CD14-positive monocyte (primary cell): ENCODE measurements at regions not wholly inside any gene's neighbourhood (a gene's known extent, or its start where the extent isn't known, plus 50 kb on each side); places are given as distances from the start of the nearest gene placed in this dataset.

Experiments used
- DNase-seq, 3 donors: peaks; one replicate each; pipeline ENCODE4 v3.0.0-alpha.2; 2011 to 2022
- H2AFZ ChIP-seq: 2 replicates; pipeline ENCODE4 v1.6.0; 2012; ENCODE audit warnings: mild to moderate bottlenecking, low read depth, low read length, inconsistent platforms; ENCODE audit not compliant: insufficient read depth, poor library complexity, severe bottlenecking
- H3K27ac ChIP-seq, 2 donors: 1 replicate in 1 of 2; 2 replicates in 1 of 2; pipeline ENCODE4 v1.5.1; 2012 to 2013; ENCODE audit warnings: low read length in 2 of 2, control low read depth in 1 of 2, inconsistent platforms in 1 of 2, low read depth in 1 of 2, mild to moderate bottlenecking in 1 of 2
- H3K27me3 ChIP-seq, 2 donors: one replicate each; pipeline versions ENCODE4 v1.6.0 to v1.6.1; 2011 to 2013; ENCODE audit warnings: low read length in 2 of 2; ENCODE audit not compliant: control insufficient read depth in 2 of 2, insufficient read depth in 2 of 2
- H3K36me3 ChIP-seq, 2 donors: replicated peaks in 1 of 2; 1 replicate in 1 of 2; 2 replicates in 1 of 2; pipeline versions ENCODE4 v1.5.1 to v1.6.1; 2012 to 2013; ENCODE audit warnings: low read length in 2 of 2, control low read depth in 1 of 2, inconsistent platforms in 1 of 2, mild to moderate bottlenecking in 1 of 2; ENCODE audit not compliant: insufficient read depth in 2 of 2, control insufficient read depth in 1 of 2
- H3K4me1 ChIP-seq, 2 donors: 1 replicate in 1 of 2; 2 replicates in 1 of 2; pipeline versions ENCODE4 v1.5.1 to v1.6.1; 2012 to 2013; ENCODE audit warnings: low read length in 2 of 2, control low read depth in 1 of 2, inconsistent platforms in 1 of 2, mild to moderate bottlenecking in 1 of 2, moderate library complexity in 1 of 2; ENCODE audit not compliant: insufficient read depth in 2 of 2, control insufficient read depth in 1 of 2
- H3K4me2 ChIP-seq: replicated peaks from 2 replicates; pipeline ENCODE3; 2012; ENCODE audit warnings: low read length, moderate library complexity, mild to moderate bottlenecking; ENCODE audit not compliant: poor library complexity, severe bottlenecking; ENCODE audit errors: extremely low read depth
- H3K4me3 ChIP-seq, 3 experiments: fragments of 200-600 bp in 1 of 3; sonication (generic) in 1 of 3; replicated peaks in 1 of 3; 1 replicate in 2 of 3; 2 replicates in 1 of 3; pipeline ENCODE4 v1.5.1; 2011 to 2013; ENCODE audit warnings: low read length in 3 of 3, mild to moderate bottlenecking in 3 of 3, control low read depth in 2 of 3, low read depth in 2 of 3, inconsistent platforms in 1 of 3, moderate library complexity in 1 of 3
- H3K79me2 ChIP-seq: 2 replicates; pipeline ENCODE4 v1.6.0; 2012; ENCODE audit warnings: mild to moderate bottlenecking, control low read depth, inconsistent platforms, low read length, moderate library complexity; ENCODE audit not compliant: insufficient read depth
- H3K9ac ChIP-seq: 2 replicates; pipeline ENCODE4 v1.6.0; 2017; ENCODE audit warnings: low read length, mild to moderate bottlenecking; ENCODE audit not compliant: insufficient read depth, poor library complexity, severe bottlenecking
- H3K9me3 ChIP-seq, 2 donors: replicated peaks in 1 of 2; 1 replicate in 1 of 2; 2 replicates in 1 of 2; pipeline versions ENCODE4 v1.5.1 to v1.6.1; 2012 to 2013; ENCODE audit warnings: low read length in 2 of 2, control low read depth in 1 of 2; ENCODE audit not compliant: control insufficient read depth in 1 of 2, insufficient read depth in 1 of 2
- H4K20me1 ChIP-seq: 2 replicates; pipeline ENCODE4 v1.6.0; 2012; ENCODE audit warnings: mild to moderate bottlenecking, low read length, control low read depth, moderate library complexity; ENCODE audit not compliant: insufficient read depth
- H3K27ac Mint-ChIP-seq, 7 donors: one replicate each; pipeline ENCODE4 v1.8.0; 2020; ENCODE audit warnings: mild to moderate bottlenecking in 7 of 7, mixed read lengths in 7 of 7, moderate library complexity in 6 of 7, inconsistent platforms in 2 of 7
- H3K27me3 Mint-ChIP-seq, 3 donors: one replicate each; pipeline ENCODE4 v1.8.0; 2021 to 2022; ENCODE audit warnings: low read depth in 3 of 3, mild to moderate bottlenecking in 3 of 3, mixed read lengths in 3 of 3, moderate library complexity in 3 of 3, inconsistent platforms in 1 of 3
- H3K36me3 Mint-ChIP-seq, 2 donors: one replicate each; pipeline ENCODE4 v1.8.0; 2020; ENCODE audit warnings: mixed read lengths in 2 of 2, inconsistent platforms in 1 of 2, mild to moderate bottlenecking in 1 of 2
- H3K4me1 Mint-ChIP-seq: one replicate; pipeline ENCODE4 v1.8.0; 2020; ENCODE audit warnings: mild to moderate bottlenecking, mixed read lengths
- H3K4me3 Mint-ChIP-seq, 2 donors: one replicate each; pipeline ENCODE4 v1.8.0; 2020; ENCODE audit warnings: mild to moderate bottlenecking in 2 of 2, mixed read lengths in 2 of 2, moderate library complexity in 1 of 2
- H3K9me3 Mint-ChIP-seq, 7 donors: one replicate each; pipeline ENCODE4 v1.8.0; 2020 to 2022; ENCODE audit warnings: mixed read lengths in 7 of 7, mild to moderate bottlenecking in 6 of 7, moderate library complexity in 6 of 7, inconsistent platforms in 2 of 7
- WGBS: methylation state at CpG from one replicate; pipeline ENCODE4 v1.1.5; 2013; ENCODE audit warnings: missing lambda C conversion rate; ENCODE audit not compliant: insufficient coverage; 5-methylcytosine and 5-hydroxymethylcytosine counted together
- intact Hi-C, 2 donors: fragments of 100-400 bp; cut with micrococcal nuclease; formaldehyde crosslinking; loops; one replicate each; pipeline versions ENCODE4 v1.15.0 to v1.15.1; 2023
- TF ChIP-seq, protein P1 (sequence below): fragments of 200-600 bp; IDR thresholded peaks from one replicate; pipeline ENCODE4 v1.8.0; 2022; ENCODE audit warnings: antibody characterized with exemption, mild to moderate bottlenecking

DNA sequence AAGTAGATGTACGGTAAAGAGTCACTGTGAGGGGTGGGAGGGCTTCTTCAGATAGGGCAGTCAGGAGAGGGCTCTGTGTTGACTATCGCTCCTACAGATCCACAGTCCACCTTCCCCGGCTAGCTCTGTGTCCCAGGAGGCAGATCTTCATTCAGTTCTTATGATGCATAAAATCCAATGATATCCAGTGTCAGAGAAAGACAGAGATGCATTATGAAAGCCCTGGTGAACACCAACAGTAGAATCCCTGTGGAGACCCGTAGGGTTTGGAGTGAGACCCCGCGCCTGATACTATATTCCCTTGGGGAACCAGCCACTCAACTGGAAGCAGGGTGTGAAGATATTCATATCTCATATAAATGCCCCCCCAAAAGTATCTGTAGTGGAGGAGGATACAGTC is 119.8 kb upstream of the SLCO3A1 start:
- TF ChIP-seq, protein P1, sequence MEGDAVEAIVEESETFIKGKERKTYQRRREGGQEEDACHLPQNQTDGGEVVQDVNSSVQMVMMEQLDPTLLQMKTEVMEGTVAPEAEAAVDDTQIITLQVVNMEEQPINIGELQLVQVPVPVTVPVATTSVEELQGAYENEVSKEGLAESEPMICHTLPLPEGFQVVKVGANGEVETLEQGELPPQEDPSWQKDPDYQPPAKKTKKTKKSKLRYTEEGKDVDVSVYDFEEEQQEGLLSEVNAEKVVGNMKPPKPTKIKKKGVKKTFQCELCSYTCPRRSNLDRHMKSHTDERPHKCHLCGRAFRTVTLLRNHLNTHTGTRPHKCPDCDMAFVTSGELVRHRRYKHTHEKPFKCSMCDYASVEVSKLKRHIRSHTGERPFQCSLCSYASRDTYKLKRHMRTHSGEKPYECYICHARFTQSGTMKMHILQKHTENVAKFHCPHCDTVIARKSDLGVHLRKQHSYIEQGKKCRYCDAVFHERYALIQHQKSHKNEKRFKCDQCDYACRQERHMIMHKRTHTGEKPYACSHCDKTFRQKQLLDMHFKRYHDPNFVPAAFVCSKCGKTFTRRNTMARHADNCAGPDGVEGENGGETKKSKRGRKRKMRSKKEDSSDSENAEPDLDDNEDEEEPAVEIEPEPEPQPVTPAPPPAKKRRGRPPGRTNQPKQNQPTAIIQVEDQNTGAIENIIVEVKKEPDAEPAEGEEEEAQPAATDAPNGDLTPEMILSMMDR = no peak
- intact Hi-C loops = no loop called here
- Histone ChIP-seq H2AFZ (no peak overlapping the region), H3K27ac (no peak overlapping the region), H3K4me1 (no peaks in the 10 kb centered on the region), H3K9ac (no peak overlapping the region), H3K79me2 (no peaks in the 10 kb centered on the region), H3K27me3 (peaks cover 0 to 6% of the 10 kb centered on the region in 2 donors), H3K36me3 (no peaks in the 10 kb centered on the region), H4K20me1 (no peaks in the 10 kb centered on the region), H3K4me2 (no peak overlapping the region), H3K9me3 (no peaks in the 10 kb centered on the region), H3K4me3 (no peak overlapping the region)
- peaks cover 5 to 7% (median 6%) of the 10 kb centered on the region in 3 donors for H3K27me3 Mint-ChIP-seq
- H3K27ac Mint-ChIP-seq = no peak overlapping the region
- no peak overlapping the region for H3K4me3 Mint-ChIP-seq
- DNase-seq = no peak
- H3K4me1 Mint-ChIP-seq = no peaks in the 10 kb centered on the region
- no peaks in the 10 kb centered on the region for H3K36me3 Mint-ChIP-seq
- H3K9me3 Mint-ChIP-seq = peaks cover 0 to 9% (median 0%) of the 10 kb centered on the region in 7 donors
- 100% methylated on average over 1 of the region's 6 CpGs for WGBS

DNA sequence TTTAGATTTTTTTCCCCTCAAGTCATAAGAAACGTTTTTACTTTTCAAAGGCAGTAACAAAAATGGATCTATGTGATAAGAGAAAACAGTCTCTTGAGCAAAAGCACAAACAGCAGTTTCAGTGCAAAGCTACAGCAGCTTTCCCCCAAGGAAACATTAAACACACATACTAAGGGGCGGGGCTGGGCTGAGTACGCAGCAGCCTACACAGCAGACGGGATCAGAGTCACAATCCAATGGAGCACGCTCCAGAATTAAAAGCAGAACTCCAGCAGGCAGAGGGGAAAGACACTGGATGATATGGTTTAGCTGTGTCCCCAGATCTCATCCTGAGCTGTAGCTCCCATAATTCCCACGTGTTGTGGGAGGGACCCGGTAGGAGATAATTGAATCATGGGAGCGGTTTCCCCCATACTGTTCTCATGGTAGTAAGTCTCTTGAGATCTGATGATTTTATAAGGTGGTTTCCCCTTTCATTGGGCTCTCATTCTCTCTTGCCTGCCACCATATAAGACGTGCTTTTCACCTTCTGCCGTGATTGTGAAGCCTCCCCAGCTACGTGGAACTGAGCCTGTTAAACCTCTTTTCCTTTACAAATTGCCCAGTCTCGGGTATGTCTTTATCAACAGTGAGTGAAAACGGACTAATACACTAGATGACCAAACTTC is 116.2 kb upstream of the SLCO3A1 start:
- 96% methylated on average over 6 of the region's 13 CpGs for WGBS
- Mint-ChIP-seq H3K4me3 (no peak overlapping the region), H3K27ac (no peak overlapping the region), H3K27me3 (peaks cover 6 to 10% (median 7%) of the 10 kb centered on the region in 3 donors), H3K36me3 (no peaks in the 10 kb centered on the region), H3K9me3 (peaks cover 0 to 2% (median 0%) of the 10 kb centered on the region in 7 donors), H3K4me1 (no peaks in the 10 kb centered on the region)
- Histone ChIP-seq H3K9ac (no peak overlapping the region), H3K36me3 (no peaks in the 10 kb centered on the region), H3K27ac (no peak overlapping the region), H2AFZ (no peak overlapping the region), H3K4me2 (no peak overlapping the region), H3K27me3 (peaks cover 0 to 6% of the 10 kb centered on the region in 2 donors), H3K9me3 (no peaks in the 10 kb centered on the region), H3K4me3 (no peak overlapping the region), H3K79me2 (no peaks in the 10 kb centered on the region), H4K20me1 (no peaks in the 10 kb centered on the region), H3K4me1 (no peaks in the 10 kb centered on the region)
- no peak for DNase-seq
- TF ChIP-seq, protein P1 = no peak
- intact Hi-C loops = no loop called here
